Coronary artery (tissue), 2 donors: ENCODE measurements at regions not wholly inside any gene's neighbourhood (a gene's known extent, or its start where the extent isn't known, plus 50 kb on each side); places are given as distances from the start of the nearest gene placed in this dataset.
"Not testable (repeated sequence)": the region's sequence is repeated elsewhere in the genome, so short reads cannot be mapped to it uniquely, and the experiment has no call there.

Experiments
- DNase-seq: peaks from one replicate; pipeline ENCODE4 v3.0.0-alpha.2; 2017; ENCODE audit warnings: low spot score
- H3K27ac ChIP-seq, 2 donors: fragments of 200-600 bp; sonication (generic); one replicate each; pipeline ENCODE4 v1.5.1; 2016 to 2019
- H3K4me3 ChIP-seq: fragments of 200-600 bp; sonication (generic); 2 replicates; pipeline ENCODE4 v1.5.1; 2016; ENCODE audit warnings: mild to moderate bottlenecking, moderate library complexity
- TF ChIP-seq, protein P1 (sequence below): fragments of 200-600 bp; sonication (generic); IDR thresholded peaks from one replicate; pipeline ENCODE4 v1.5.1; 2019; ENCODE audit warnings: antibody characterized with exemption

- TF ChIP-seq, protein P1, sequence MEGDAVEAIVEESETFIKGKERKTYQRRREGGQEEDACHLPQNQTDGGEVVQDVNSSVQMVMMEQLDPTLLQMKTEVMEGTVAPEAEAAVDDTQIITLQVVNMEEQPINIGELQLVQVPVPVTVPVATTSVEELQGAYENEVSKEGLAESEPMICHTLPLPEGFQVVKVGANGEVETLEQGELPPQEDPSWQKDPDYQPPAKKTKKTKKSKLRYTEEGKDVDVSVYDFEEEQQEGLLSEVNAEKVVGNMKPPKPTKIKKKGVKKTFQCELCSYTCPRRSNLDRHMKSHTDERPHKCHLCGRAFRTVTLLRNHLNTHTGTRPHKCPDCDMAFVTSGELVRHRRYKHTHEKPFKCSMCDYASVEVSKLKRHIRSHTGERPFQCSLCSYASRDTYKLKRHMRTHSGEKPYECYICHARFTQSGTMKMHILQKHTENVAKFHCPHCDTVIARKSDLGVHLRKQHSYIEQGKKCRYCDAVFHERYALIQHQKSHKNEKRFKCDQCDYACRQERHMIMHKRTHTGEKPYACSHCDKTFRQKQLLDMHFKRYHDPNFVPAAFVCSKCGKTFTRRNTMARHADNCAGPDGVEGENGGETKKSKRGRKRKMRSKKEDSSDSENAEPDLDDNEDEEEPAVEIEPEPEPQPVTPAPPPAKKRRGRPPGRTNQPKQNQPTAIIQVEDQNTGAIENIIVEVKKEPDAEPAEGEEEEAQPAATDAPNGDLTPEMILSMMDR = no peak
- Histone ChIP-seq H3K4me3 (no peak overlapping the region), H3K27ac (no peak overlapping the region)
- DNase-seq = no peak
These were observed 118.1 kb downstream of the EBLN2 start for GRCh38 chr3:73179601-73180000.

DNA sequence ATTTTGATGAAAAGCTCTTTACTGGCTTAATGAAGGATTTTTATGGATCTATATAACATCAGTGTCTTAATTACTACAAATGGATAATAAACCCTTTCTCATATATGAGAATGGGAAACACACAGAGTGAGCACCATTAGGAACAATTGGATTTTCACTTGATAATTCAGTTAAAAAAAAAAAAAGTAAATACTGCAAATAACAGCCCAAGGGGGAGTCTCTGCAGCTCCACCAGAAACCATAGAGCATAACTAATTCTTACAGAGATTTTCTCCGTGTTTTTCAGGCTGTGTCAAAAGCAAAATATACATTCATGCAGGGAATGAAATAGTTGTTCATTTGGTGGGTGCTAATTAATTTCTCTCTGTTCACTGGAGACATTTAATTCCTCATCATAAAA is 125.3 kb downstream of the EBLN2 start:
- H3K4me3 ChIP-seq = no peak overlapping the region
- no peak overlapping the region for H3K27ac ChIP-seq
- no peak for DNase-seq
- TF ChIP-seq, protein P1 = no peak

DNA sequence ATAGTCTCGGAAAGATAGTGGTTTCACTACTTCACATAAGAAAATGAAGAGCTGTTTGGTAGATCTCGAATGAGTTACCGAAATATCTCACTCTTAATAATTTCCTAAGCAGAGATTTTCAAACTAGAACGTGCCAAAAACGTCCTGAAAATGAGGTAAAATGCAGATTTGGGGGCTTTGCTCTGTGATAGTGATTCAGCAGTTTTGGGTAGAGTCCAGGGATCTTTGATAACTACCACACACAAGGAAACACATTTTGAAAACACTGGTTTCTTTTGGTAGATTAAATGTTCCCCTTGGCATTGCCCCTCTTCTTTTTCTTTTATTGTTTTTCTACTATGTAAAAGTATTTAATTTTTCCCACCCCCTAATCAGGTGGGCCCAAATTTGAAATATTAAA is 125.9 kb downstream of the EBLN2 start:
- DNase-seq = no peak
- H3K4me3 ChIP-seq = no peak overlapping the region
- H3K27ac ChIP-seq = no peak overlapping the region
- TF ChIP-seq, protein P1 = no peak

GRCh38 chr3:73188707-73189106 is 127.2 kb downstream of the EBLN2 start:
- TF ChIP-seq, protein P1 = no peak
- Histone ChIP-seq H3K4me3 (no peak overlapping the region), H3K27ac (no peak overlapping the region)
- DNase-seq = no peak

- TF ChIP-seq, protein P1 = no peak
- Histone ChIP-seq H3K27ac (no peak overlapping the region), H3K4me3 (no peak overlapping the region)
- DNase-seq = no peak
These were observed 130.7 kb downstream of the EBLN2 start for GRCh38 chr3:73192036-73192738.

DNA sequence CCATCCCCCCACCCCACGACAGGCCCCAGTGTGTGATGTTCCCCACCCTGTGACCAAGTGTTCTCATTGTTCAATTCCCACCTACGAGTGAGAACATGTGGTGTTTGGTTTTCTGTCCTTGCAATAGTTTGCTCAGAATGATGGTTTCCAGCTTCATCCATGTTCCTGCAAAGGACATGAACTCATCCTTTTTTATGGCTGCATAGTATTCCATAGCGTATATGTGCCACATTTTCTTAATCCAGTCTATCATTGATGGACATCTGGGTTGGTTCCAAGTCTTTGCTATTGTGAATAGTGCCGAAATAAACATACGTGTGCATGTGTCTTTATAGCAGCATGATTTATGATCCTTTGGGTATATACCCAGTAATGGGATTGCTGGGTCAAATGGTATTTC is 132.5 kb downstream of the EBLN2 start:
- H3K4me3 ChIP-seq, DNase-seq, H3K27ac ChIP-seq: not testable (repeated sequence)

DNA sequence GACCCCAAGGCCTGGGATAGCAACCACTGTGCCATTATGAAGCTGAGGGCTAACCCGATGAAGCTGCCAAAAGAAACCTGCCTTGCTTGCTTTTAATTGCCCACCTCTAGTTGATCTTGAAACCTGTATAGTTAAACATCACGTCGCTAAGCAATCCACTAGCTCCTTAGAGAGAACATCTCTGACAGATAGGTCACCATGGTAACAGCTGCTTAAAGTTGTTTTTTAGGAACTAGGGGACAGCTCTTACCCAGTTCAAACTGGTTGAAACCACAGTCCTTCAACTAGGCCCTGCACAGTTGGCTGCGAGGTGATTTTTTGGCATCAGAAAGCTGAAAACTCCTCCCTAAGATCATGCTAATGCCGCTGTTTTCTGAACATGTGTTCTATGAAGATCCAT is 135.7 kb downstream of the EBLN2 start:
- TF ChIP-seq, protein P1 = no peak
- DNase-seq = no peak
- Histone ChIP-seq H3K27ac (no peak overlapping the region), H3K4me3 (no peak overlapping the region)
